BJ (cell line): ENCODE measurements at regions not wholly inside any gene's neighbourhood (a gene's known extent, or its start where the extent isn't known, plus 50 kb on each side); places are given as distances from the start of the nearest gene placed in this dataset.

Experiments used
- CTCF ChIA-PET: fragments of 350-600 bp; formaldehyde crosslinking; extraction: SDS; loops from one replicate; lab custom pipeline; 2021; ENCODE audit warnings: antibody characterized with exemption, inconsistent platforms; lab: Yijun Ruan, JAX
- POLR2A ChIA-PET: fragments of 300-600 bp; sonication (Branson Sonifier 250); formaldehyde crosslinking; extraction: SDS; loops from one replicate; lab custom pipeline; 2021; ENCODE audit warnings: antibody characterized with exemption; lab: Charles Lee
- DNase-seq: peaks from one replicate; pipeline ENCODE4 v3.0.0-alpha.2; 2011; ENCODE audit warnings: low read depth
- H3K27me3 ChIP-seq: 2 replicates; pipeline ENCODE4 v1.6.0; 2011; ENCODE audit warnings: low read length; ENCODE audit not compliant: control insufficient read depth, insufficient read depth
- H3K36me3 ChIP-seq: 2 replicates; pipeline ENCODE4 v1.5.1; 2011; ENCODE audit warnings: low read length; ENCODE audit not compliant: control insufficient read depth, insufficient read depth
- H3K4me3 ChIP-seq: 2 replicates; pipeline ENCODE4 v1.5.1; 2011; ENCODE audit warnings: low read depth, mild to moderate bottlenecking, control low read depth, low read length
- TF ChIP-seq, protein P1 (sequence below): IDR thresholded peaks from 2 replicates; pipeline ENCODE4 v1.5.1; 2011; ENCODE audit warnings: low read depth, mild to moderate bottlenecking, control low read depth, inconsistent platforms, low read length, moderate library complexity; ENCODE audit not compliant: insufficient read depth

DNA sequence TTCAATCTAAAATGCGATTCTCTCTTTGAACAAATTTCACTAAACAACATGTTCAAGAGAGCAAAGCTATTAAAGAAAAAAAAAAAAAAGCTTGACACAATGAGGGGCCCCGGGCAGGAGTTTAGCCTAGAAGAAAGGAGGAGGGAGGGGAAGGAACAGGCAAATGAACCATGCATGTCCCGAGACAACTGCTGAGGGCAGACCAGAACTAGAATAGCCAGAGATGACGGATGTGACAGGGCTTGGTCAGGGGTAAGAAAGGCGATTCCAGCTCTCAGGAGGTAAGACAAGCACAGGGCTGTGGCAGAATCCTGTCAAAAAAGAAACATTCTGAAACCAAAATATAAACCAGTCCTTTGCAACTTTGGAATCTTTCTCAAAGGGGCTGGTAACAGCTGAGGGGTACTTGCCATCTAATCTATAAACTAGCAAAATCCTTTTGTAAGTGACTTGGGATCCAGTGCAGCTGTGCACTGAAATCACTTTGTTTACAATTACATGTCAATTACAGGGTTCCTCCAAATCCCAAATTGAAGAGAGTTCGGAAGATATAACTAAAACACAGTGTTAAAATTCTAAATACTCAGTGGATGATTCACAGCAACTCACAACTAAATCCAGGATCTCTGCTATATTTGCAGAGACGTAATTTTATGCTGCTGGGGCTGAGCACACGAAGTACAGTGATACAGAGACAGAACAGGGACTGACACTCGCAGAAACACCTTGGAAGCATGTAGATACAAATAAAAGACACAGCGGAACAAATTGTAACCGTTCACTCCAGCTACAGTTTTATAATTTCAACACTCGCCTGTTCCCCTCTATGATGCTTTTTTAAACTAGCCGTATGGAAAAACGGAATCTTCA, 567.4 kb upstream of the ZFHX3 start:
- CTCF ChIA-PET, result no interaction called here
- Histone ChIP-seq H3K4me3 (no peak overlapping the region), H3K27me3 (no peaks in the 10 kb centered on the region), H3K36me3 (no peaks in the 10 kb centered on the region)
- TF ChIP-seq, protein P1, sequence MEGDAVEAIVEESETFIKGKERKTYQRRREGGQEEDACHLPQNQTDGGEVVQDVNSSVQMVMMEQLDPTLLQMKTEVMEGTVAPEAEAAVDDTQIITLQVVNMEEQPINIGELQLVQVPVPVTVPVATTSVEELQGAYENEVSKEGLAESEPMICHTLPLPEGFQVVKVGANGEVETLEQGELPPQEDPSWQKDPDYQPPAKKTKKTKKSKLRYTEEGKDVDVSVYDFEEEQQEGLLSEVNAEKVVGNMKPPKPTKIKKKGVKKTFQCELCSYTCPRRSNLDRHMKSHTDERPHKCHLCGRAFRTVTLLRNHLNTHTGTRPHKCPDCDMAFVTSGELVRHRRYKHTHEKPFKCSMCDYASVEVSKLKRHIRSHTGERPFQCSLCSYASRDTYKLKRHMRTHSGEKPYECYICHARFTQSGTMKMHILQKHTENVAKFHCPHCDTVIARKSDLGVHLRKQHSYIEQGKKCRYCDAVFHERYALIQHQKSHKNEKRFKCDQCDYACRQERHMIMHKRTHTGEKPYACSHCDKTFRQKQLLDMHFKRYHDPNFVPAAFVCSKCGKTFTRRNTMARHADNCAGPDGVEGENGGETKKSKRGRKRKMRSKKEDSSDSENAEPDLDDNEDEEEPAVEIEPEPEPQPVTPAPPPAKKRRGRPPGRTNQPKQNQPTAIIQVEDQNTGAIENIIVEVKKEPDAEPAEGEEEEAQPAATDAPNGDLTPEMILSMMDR, result no peak
- no peak for DNase-seq
- POLR2A ChIA-PET, result no interaction called here

DNA sequence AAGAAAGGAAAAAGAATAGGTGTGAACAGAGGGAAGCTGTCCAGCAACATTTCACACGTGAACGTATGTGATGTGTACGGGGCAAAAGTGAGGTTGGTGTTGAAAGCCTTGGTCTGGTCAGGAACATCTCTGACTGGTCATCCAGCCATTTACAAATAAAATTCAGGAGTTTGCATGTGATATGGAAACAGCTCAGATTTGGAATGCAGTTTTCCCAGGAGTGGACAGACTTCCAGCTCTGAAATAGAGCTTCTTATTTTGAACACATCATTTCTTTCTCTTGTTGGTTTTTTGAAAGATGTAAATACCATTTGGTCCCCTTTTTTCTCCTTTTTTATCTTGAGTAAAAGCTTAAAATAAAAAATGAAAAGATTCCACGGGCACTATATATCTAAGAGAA, 566.2 kb upstream of the ZFHX3 start:
- no peak for DNase-seq
- CTCF ChIA-PET, result no interaction called here
- H3K4me3 ChIP-seq, result no peak overlapping the region
- H3K27me3 ChIP-seq, result no peaks in the 10 kb centered on the region
- POLR2A ChIA-PET, result no interaction called here
- no peaks in the 10 kb centered on the region for H3K36me3 ChIP-seq
- TF ChIP-seq, protein P1, result no peak

DNA sequence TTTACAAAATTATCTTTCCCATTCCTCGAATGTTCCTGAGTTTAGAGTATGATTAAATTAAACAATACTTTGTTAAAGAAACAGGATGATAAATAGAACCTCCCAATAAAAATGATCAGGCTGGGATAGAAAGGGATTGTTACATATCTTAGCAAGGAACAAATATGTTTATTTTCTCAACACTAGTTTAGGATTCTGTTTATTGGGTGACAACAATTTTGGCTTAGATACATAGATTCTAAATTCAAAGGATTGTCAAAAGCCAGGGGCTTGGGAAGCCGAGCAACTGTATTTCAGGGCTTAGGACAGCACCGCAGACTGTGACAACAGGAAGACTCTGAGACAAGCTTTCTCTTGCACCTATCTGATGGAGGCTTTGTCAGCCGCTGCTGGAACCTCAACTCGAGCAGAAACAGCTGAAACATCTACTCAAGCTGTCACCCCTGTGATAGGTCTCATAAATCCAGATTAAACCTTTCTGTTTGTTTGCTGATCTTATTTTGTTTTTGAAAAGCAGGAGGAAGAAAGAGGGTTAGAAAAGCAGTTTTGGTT, 562.8 kb upstream of the ZFHX3 start:
- Histone ChIP-seq H3K36me3 (no peaks in the 10 kb centered on the region), H3K27me3 (no peaks in the 10 kb centered on the region), H3K4me3 (no peak overlapping the region)
- DNase-seq, result no peak
- CTCF ChIA-PET, result no interaction called here
- POLR2A ChIA-PET, result no interaction called here
- TF ChIP-seq, protein P1, result no peak

DNA sequence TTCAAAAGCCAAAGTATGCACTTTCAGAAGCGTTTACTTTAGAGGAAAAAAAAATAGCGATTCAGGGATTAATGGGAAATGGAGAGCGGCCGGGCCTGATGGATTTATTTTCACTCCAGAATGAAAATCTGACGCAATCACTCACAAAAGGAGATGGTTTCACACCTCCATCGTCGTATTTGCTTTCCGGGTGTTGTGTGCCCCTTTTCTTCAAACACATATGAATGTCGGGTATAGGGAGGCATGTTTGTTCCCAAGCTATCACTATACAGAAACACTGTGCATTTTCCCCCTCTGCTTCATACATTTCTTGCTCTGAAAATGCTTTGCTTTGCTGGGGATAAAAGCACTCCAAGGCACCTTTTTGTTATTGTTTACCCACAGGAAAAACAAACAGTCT, 562.2 kb upstream of the ZFHX3 start:
- TF ChIP-seq, protein P1, result no peak
- Histone ChIP-seq H3K27me3 (no peaks in the 10 kb centered on the region), H3K4me3 (no peak overlapping the region), H3K36me3 (no peaks in the 10 kb centered on the region)
- no peak for DNase-seq
- POLR2A ChIA-PET, result no interaction called here
- CTCF ChIA-PET, result no interaction called here

DNA sequence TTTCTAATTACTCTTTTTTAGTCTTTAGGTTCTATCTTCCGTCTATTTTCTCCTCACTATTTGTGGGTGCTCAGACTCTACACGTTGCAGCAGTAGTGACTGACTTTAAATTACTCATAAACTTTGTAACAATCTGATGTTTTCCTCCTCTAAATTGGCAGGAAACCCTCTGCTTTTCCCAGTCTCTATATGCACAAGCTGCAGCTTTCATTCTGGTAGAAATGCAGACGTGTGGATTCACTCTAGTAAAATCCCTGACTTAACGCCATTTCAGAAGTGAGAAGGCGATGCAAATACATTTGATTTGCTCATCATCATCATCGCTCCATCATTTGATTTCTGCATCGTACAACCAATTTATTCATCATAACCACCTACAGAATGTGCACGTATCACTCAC, 561.0 kb upstream of the ZFHX3 start:
- Histone ChIP-seq H3K27me3 (no peaks in the 10 kb centered on the region), H3K36me3 (no peaks in the 10 kb centered on the region), H3K4me3 (no peak overlapping the region)
- TF ChIP-seq, protein P1, result no peak
- CTCF ChIA-PET, result no interaction called here
- POLR2A ChIA-PET, result no interaction called here
- no peak for DNase-seq
